ENCODE measurements at regions not wholly inside any gene's neighbourhood (a gene's known extent, or its start where the extent isn't known, plus 50 kb on each side); places are given as distances from the start of the nearest gene placed in this dataset.

- no peak for TF ChIP-seq CTCF (IDR thresholded peaks at IDR 0.05)
- TF ChIP-seq POLR2A (IDR thresholded peaks at IDR 0.05), result no peak
- TF ChIP-seq EP300 (IDR thresholded peaks at IDR 0.05), result no peak
Measured at GRCh38 chr22:44399906-44400762, 87.4 kb upstream of the SHISAL1 start.

All from sigmoid colon (tissue), 4 donors.